LNCAP (cell line): ENCODE measurements at regions not wholly inside any gene's neighbourhood (a gene's known extent, or its start where the extent isn't known, plus 50 kb on each side); places are given as distances from the start of the nearest gene placed in this dataset.

Experiments used
- TF ChIP-seq, protein P1 (sequence below): fragments of 450-650 bp; IDR thresholded peaks from 2 replicates; pipeline ENCODE4 v1.5.1; 2017; ENCODE audit warnings: mild to moderate bottlenecking

DNA sequence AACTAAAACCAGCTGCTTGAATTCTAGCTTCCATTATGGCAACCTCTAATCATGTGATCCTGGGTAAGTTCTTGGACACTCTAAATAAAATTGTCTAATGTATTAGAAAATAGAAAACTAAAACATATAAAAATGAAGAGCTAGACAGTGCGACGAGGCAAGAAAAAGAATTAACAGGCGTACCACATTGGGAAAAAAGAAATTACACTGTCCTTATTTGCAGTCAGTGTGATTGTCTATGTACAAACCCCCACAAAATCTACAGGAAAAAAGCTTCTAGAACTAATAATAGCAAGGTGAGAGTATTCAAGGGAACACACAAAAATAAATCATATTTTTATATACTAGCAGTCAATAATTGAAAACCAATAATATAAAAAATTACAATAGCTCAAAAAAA lies 625.6 kb upstream of the MKI67 start:
- TF ChIP-seq, protein P1, sequence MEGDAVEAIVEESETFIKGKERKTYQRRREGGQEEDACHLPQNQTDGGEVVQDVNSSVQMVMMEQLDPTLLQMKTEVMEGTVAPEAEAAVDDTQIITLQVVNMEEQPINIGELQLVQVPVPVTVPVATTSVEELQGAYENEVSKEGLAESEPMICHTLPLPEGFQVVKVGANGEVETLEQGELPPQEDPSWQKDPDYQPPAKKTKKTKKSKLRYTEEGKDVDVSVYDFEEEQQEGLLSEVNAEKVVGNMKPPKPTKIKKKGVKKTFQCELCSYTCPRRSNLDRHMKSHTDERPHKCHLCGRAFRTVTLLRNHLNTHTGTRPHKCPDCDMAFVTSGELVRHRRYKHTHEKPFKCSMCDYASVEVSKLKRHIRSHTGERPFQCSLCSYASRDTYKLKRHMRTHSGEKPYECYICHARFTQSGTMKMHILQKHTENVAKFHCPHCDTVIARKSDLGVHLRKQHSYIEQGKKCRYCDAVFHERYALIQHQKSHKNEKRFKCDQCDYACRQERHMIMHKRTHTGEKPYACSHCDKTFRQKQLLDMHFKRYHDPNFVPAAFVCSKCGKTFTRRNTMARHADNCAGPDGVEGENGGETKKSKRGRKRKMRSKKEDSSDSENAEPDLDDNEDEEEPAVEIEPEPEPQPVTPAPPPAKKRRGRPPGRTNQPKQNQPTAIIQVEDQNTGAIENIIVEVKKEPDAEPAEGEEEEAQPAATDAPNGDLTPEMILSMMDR, result no peak

DNA sequence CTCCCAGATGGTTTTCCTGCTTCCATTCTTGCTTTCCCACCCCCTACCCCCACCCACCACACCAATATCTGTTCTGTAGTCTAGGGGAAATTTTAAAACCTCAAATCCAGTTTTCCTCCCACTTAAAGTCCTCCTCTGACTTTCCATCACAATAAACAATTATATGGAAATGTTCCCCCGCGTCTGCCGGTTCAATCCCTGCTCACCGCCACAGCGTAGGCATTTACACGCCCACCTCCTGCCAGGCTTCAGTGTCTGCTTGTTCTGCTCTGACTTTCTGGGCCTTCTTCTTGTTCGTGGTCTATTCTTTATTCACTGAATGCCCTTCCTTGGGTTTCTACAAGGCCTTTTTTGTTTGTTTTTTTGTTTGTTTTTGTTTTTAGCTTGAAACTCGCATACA lies 633.0 kb upstream of the MKI67 start:
- TF ChIP-seq, protein P1, result no peak

DNA sequence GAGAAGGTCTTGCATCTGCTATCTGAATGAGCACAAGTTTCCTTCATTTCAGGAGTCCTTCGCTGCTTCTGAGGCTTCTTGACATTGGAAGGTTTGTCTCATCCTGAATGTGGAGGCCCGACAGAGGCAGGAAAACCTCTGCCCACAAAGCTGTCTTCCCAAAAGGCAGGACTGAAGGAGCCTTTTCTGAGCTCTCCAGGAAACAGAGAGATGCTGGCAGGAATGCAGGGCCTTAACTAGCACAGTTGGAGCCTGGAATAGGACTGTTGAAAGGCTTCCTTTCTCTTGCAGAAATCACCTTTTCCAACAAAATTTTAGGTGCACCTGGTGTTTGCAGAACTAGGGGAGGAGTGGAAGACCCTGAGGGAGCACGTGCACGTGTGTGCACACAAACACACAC lies 637.4 kb upstream of the MKI67 start:
- TF ChIP-seq, protein P1, result no peak

DNA sequence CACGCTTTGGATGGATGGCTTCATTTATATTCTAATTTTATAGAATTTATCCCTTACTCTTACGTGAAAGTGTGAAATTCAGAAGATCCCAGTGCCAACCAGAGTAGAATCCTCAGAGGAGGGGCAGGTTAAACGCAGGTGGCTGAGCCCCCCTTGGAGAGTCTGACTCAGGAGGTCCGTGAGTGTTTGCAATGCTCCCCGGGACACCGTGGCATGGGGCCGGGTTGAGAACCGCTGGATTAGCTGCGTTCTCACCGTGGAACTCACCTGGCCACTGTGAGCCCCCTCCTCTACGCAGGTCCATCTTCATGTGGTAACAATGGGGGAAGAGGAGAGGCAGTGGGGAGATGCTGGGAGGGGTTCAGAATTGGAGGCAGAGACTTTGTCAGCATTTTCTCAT lies 638.0 kb upstream of the MKI67 start:
- TF ChIP-seq, protein P1, result no peak

DNA sequence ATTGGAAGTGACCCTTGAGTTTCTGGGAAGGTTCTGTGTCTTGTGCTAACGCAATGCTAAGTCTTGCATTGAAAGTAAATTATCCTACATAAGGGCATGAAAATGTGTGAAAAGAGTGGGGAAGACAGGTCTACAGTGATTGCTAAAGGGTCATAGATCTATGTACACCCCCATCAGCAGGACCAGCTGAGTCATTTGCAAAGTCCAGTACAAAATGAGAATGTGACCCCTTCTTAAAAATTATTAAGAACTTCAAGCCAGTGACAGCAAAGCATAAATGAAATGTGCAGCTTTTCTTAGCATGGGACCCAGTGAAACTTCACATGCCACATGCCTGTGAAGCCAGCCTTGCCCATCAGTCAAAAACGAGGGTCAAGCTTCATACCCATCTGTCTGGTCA lies 640.7 kb upstream of the MKI67 start:
- TF ChIP-seq, protein P1, result no peak

DNA sequence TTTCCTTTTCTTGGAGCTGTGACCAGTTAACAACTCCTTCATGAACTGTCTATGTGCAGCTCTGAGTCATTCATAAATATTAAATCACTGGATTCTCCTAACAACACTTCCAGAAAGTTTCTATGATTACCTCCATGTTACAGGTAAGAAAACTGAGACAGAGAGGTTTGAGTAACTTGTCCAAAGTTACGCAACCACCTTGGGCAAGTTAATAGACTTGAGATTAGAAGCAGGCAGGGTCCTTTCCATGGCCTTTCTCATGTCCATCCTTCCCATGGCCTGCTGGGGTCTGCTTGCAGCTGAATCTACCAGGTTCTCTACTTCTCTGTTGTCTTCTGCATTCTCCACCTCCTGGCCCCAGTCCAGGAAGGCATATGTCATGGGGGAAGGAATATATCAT lies 648.8 kb upstream of the MKI67 start:
- TF ChIP-seq, protein P1, result no peak

DNA sequence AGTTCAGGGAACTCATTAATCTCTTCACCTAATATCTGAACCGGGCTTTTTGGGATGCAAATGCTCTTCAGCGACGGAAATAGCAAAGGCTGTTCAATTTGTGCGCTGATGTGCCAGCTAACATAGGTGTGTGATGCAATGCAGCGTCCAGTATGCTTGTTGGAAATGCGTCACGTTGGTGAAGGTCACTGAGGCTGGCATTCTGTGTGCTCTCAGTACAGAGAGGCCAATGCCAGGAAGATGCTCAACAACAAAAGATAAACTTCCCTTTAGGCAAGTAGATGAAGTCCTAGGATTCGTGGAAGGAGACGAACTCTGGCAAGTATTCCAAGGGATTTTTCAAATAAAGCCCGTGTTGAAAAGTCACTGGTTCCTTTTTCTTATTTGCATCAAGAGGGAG lies 649.5 kb upstream of the MKI67 start:
- TF ChIP-seq, protein P1, result no peak

DNA sequence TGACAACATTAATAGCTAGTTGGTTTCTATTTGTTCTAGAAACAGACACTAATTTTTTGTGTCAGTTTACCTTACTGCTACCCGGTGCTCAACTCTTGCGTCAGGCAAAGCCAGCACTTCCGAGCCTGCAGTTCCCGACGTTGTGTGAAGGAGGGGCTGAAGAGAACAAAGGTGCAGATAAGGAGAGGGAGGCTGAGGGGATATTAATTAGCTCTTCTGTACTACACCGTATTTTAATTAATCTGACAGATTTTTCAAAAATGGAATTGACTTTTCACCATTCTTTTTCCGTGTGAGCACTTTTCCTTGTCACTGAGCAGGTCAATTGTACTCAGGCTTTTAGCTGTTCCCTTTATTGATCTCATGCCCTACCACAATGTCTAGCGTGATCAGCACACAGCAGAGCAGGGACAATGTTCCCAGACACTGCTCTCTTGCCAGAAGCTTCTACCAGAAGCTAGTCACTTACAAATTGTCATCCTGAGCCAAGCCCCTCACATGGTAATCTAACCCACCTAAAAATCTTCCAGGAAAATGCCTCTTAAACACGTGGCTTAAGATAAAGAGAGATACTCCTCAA lies 650.5 kb upstream of the MKI67 start:
- TF ChIP-seq, protein P1, result no peak
